ENCODE measurements at regions not wholly inside any gene's neighbourhood (a gene's known extent, or its start where the extent isn't known, plus 50 kb on each side); places are given as distances from the start of the nearest gene placed in this dataset.

GRCh38 chr10:3460420-3461128 is 288.0 kb upstream of the PITRM1 start:
- TF ChIP-seq CTCF (IDR thresholded peaks at IDR 0.05): no peak
- TF ChIP-seq EZH2 (IDR thresholded peaks at IDR 0.05): no peak
- TF ChIP-seq EZH2phosphoT487 (IDR thresholded peaks at IDR 0.05): no peak

Measured in neural progenitor cell (in vitro differentiated cells).